Uterus (tissue), 2 donors: ENCODE measurements at regions not wholly inside any gene's neighbourhood (a gene's known extent, or its start where the extent isn't known, plus 50 kb on each side); places are given as distances from the start of the nearest gene placed in this dataset.

Experiments used
- CTCF ChIP-seq, 4 experiments: fragments of 200-600 bp in 2 of 4; fragments of 450-650 bp in 2 of 4; sonication (generic) in 2 of 4; IDR thresholded peaks; one replicate each; pipeline ENCODE4 v1.5.1; 2016 to 2019; ENCODE audit warnings: antibody characterized with exemption in 4 of 4, mild to moderate bottlenecking in 2 of 4, moderate library complexity in 1 of 4
- POLR2A ChIP-seq, 2 donors: fragments of 450-650 bp; IDR thresholded peaks; one replicate each; pipeline ENCODE4 v1.6.1; 2016; ENCODE audit warnings: antibody characterized with exemption in 2 of 2, mild to moderate bottlenecking in 1 of 2, moderate library complexity in 1 of 2

GRCh38 chr7:11256501-11256900 lies 282.8 kb downstream of the PHF14 start:
- TF ChIP-seq CTCF (IDR thresholded peaks at IDR 0.05): no peak
- TF ChIP-seq POLR2A (IDR thresholded peaks at IDR 0.05): no peak
